Pancreas (tissue), 10 donors: ENCODE measurements at regions not wholly inside any gene's neighbourhood (a gene's known extent, or its start where the extent isn't known, plus 50 kb on each side); places are given as distances from the start of the nearest gene placed in this dataset.

Source experiments
- ATAC-seq, 4 donors: fragments of 200-7000 bp; cut with Tn5 transposase; one replicate each; pipeline versions ENCODE4 v1.8.0 to v1.9.1; 2020; ENCODE audit warnings: mild to moderate bottlenecking in 4 of 4, moderate library complexity in 4 of 4
- DNase-seq, 6 donors: peaks; one replicate each; pipeline ENCODE4 v3.0.0-alpha.2; 2020
- FAIRE-seq: peaks from 2 replicates; lab custom pipeline; 2012; peaks lifted over from hg19 to GRCh38; lab: Jason Lieb, UNC
- H3K27ac ChIP-seq, 4 donors: fragments of 200-600 bp; sonication (generic); 1 replicate in 3 of 4; 2 replicates in 1 of 4; pipeline versions ENCODE4 v1.5.0 to v1.8.0; 2020
- H3K27me3 ChIP-seq, 4 donors: fragments of 200-600 bp; one replicate each; pipeline ENCODE4 v1.8.0; 2021
- H3K36me3 ChIP-seq, 3 donors: fragments of 200-600 bp; sonication (generic) in 1 of 3; one replicate each; pipeline versions ENCODE4 v1.5.0 to v1.8.0; 2020 to 2021
- H3K4me1 ChIP-seq, 3 donors: fragments of 200-600 bp; one replicate each; pipeline ENCODE4 v1.8.0; 2021
- H3K4me3 ChIP-seq, 4 donors: fragments of 200-600 bp; sonication (generic) in 2 of 4; one replicate each; pipeline versions ENCODE4 v1.5.0 to v1.8.0; 2020 to 2021
- H3K9me3 ChIP-seq, 4 donors: fragments of 200-600 bp; one replicate each; pipeline ENCODE4 v1.8.0; 2021
- CTCF ChIP-seq, 4 donors: fragments of 200-600 bp; sonication (generic) in 3 of 4; IDR thresholded peaks; one replicate each; pipeline versions ENCODE4 v1.5.0 to v1.8.0; 2021; ENCODE audit warnings: antibody characterized with exemption in 4 of 4
- WGBS, 2 donors: extraction: QIAGEN DNeasy Blood & Tissue Kit; methylation state at CpG; one replicate each; pipeline ENCODE4 v1.1.7; 2013; 5-methylcytosine and 5-hydroxymethylcytosine counted together
- intact Hi-C, 3 donors: fragments of 100-400 bp; cut with DNase I; formaldehyde crosslinking; loops; one replicate each; pipeline versions ENCODE4 v1.11.1 to v1.14.2; 2022
- donor health status: healthy with polysubstance abuse.
- donor health status: DM: no; HTN: no; CAD: no; lungs with moderate emphysema.
- donor health status: DM: no; HTN: no; CAD: no.
- donor health status: control.
- donor health status: control.
- donor health status: Bipolar disorder and iron deficiency.
- donor health status: DM: yes; HTN: yes; CAD: no.
- donor health status: DM: no; HTN: no; CAD: no.
- donor health status: DM: no; HTN: no; CAD: no.
- donor health status: DM: yes; HTN: yes; CAD: no.

- intact Hi-C loops: no loop called here
- no peak for TF ChIP-seq CTCF (IDR thresholded peaks at IDR 0.05)
- no peaks in the 10 kb centered on the region for H3K9me3 ChIP-seq
- no peak overlapping the region for H3K27ac ChIP-seq
- no peak for FAIRE-seq
- 60 to 75% methylated on average over 3 of the region's 3 CpGs for WGBS, 2 donors
- ATAC-seq: no peak
- H3K36me3 ChIP-seq: no peaks in the 10 kb centered on the region
- H3K4me1 ChIP-seq: no peaks in the 10 kb centered on the region
- H3K27me3 ChIP-seq: no peaks in the 10 kb centered on the region
- H3K4me3 ChIP-seq: no peak overlapping the region
- no peak for DNase-seq
Measured at GRCh38 chr4:137923494-137923893, 318.7 kb downstream of the SLC7A11 start.

- intact Hi-C loops: no loop called here
- no peak for DNase-seq
- Histone ChIP-seq H3K4me3 (no peak overlapping the region), H3K4me1 (no peaks in the 10 kb centered on the region), H3K9me3 (no peaks in the 10 kb centered on the region), H3K27me3 (no peaks in the 10 kb centered on the region), H3K27ac (no peak overlapping the region), H3K36me3 (no peaks in the 10 kb centered on the region)
- FAIRE-seq: no peak
- TF ChIP-seq CTCF (IDR thresholded peaks at IDR 0.05): no peak
- WGBS, 2 donors: 78 to 88% methylated on average over 3 of the region's 3 CpGs
- no peak for ATAC-seq
Measured at GRCh38 chr4:137922721-137923120, 319.4 kb downstream of the SLC7A11 start.

DNA sequence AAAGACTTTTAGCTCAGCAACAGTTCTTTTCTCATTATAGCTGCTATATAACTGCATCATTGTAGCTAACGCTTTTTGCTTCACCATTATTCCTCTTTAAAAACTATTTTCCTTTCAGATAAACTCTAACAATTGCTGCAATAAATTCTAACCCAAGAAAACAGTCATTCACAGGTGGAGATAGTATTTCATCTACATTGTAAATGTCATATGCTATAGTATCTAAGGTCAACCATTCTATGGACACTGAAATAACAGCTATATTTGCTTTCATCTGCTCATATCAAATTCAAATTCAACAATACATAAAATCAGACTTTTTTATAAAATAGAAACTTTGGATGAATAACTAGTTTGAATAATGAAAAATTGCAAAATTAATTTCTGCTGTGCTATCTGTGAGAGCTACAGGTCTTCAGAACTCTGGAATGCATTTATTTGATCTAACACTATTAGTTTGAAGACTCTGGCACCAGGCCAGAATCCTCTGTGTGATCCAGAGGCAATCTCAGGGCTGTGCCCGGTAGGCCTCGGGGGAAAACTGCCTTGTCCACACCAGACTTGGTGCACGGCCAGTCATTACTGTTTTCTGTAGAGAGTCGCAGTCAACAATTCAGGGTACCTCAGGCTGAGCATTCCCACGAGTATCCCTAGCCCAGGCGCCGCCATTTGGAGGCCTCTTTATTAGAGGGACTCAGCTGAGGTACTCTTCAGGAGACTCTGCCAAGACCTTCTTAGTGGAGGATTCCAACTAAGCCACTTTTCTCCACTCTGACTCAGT, 332.4 kb downstream of the SLC7A11 start:
- peak in 1 of 4 donors; percentile 47 for ATAC-seq
- TF ChIP-seq CTCF (IDR thresholded peaks at IDR 0.05): no peak
- Histone ChIP-seq H3K4me3 (no peak overlapping the region), H3K27ac (no peak overlapping the region), H3K9me3 (no peaks in the 10 kb centered on the region), H3K4me1 (no peaks in the 10 kb centered on the region), H3K36me3 (no peaks in the 10 kb centered on the region), H3K27me3 (no peaks in the 10 kb centered on the region)
- WGBS, 2 donors: 38 to 53% methylated on average over 8 of the region's 8 CpGs
- FAIRE-seq: no peak
- peak in 5 of 6 donors; percentile 3 to 59 (median 26) for DNase-seq
- intact Hi-C loops: no loop called here

DNA sequence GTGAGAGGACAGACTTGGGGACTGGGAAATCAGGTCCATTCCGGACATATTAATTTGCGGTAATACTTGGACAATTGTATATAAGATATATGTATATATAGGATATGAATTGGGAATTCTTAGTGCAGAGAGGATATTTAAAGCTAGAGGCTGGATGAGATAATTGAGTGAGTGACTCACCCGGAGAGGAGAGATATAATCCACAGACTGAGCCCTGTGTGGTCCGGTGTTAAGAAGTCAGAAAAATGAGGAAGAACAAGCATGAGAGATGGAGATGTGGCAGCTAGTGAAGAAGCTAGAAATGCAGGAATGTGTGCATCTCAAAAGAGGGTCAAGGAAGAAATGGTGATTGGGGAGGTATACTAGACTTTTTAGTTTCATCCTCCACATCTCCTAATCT, 336.2 kb downstream of the SLC7A11 start:
- WGBS, 2 donors: 85 to 90% methylated on average over 4 of the region's 4 CpGs
- Histone ChIP-seq H3K9me3 (no peaks in the 10 kb centered on the region), H3K36me3 (no peaks in the 10 kb centered on the region), H3K4me1 (no peaks in the 10 kb centered on the region), H3K27ac (no peak overlapping the region), H3K4me3 (no peak overlapping the region), H3K27me3 (no peaks in the 10 kb centered on the region)
- ATAC-seq: no peak
- no peak for FAIRE-seq
- intact Hi-C loops: no loop called here
- DNase-seq: no peak
- TF ChIP-seq CTCF (IDR thresholded peaks at IDR 0.05): no peak

GRCh38 chr4:137901114-137901513, 341.0 kb downstream of the SLC7A11 start:
- H3K4me3 ChIP-seq: no peak overlapping the region
- FAIRE-seq (no peak), ATAC-seq (no peak), DNase-seq (no peak)
- TF ChIP-seq CTCF (IDR thresholded peaks at IDR 0.05): no peak
- H3K27ac ChIP-seq: no peak overlapping the region
- WGBS, 2 donors: 65 to 89% methylated on average over 1 of the region's 1 CpG
- no peaks in the 10 kb centered on the region for H3K36me3 ChIP-seq
- H3K27me3 ChIP-seq: no peaks in the 10 kb centered on the region
- H3K4me1 ChIP-seq: no peaks in the 10 kb centered on the region
- H3K9me3 ChIP-seq: no peaks in the 10 kb centered on the region
- intact Hi-C loops: no loop called here
